H9 (cell line): ENCODE measurements at regions not wholly inside any gene's neighbourhood (a gene's known extent, or its start where the extent isn't known, plus 50 kb on each side); places are given as distances from the start of the nearest gene placed in this dataset.

Source experiments
- DNase-seq: peaks from one replicate; pipeline ENCODE4 v3.0.0-alpha.2; 2017
- H2AFZ ChIP-seq: one replicate; pipeline ENCODE4 v1.6.1; 2013; ENCODE audit warnings: mild to moderate bottlenecking, low read length, control low read depth, moderate library complexity
- H2AK5ac ChIP-seq: 2 replicates; pipeline ENCODE4 v1.6.1; 2013; ENCODE audit warnings: low read length, control low read depth, mixed read lengths; ENCODE audit not compliant: insufficient read length
- H2BK120ac ChIP-seq: one replicate; pipeline ENCODE4 v1.6.1; 2013; ENCODE audit warnings: low read depth, mild to moderate bottlenecking, low read length, control low read depth, inconsistent platforms; ENCODE audit not compliant: poor library complexity, severe bottlenecking
- H2BK12ac ChIP-seq: 2 replicates; pipeline ENCODE4 v1.6.1; 2013; ENCODE audit warnings: low read length, control low read depth, mixed read lengths, low read depth; ENCODE audit not compliant: insufficient read length
- H2BK15ac ChIP-seq: 2 replicates; pipeline ENCODE4 v1.6.1; 2013; ENCODE audit warnings: low read depth, low read length, control low read depth
- H2BK20ac ChIP-seq: one replicate; pipeline ENCODE4 v1.6.1; 2013; ENCODE audit warnings: low read depth, mild to moderate bottlenecking, low read length, control low read depth, inconsistent platforms; ENCODE audit not compliant: poor library complexity, severe bottlenecking
- H2BK5ac ChIP-seq: 2 replicates; pipeline ENCODE4 v1.6.1; 2013; ENCODE audit warnings: low read length, control low read depth, mixed read lengths; ENCODE audit not compliant: insufficient read length
- H3K14ac ChIP-seq: 2 replicates; pipeline ENCODE4 v1.6.1; 2013; ENCODE audit warnings: low read length, control low read depth; ENCODE audit not compliant: insufficient read depth
- H3K18ac ChIP-seq: 2 replicates; pipeline ENCODE4 v1.6.1; 2013; ENCODE audit warnings: low read depth, mild to moderate bottlenecking, mixed read lengths, low read length, control low read depth; ENCODE audit not compliant: insufficient read length
- H3K23ac ChIP-seq: 2 replicates; pipeline ENCODE4 v1.6.1; 2013; ENCODE audit warnings: low read length, control low read depth, mixed read lengths, low read depth; ENCODE audit not compliant: insufficient read length
- H3K23me2 ChIP-seq: 2 replicates; pipeline ENCODE4 v1.6.1; 2013; ENCODE audit warnings: low read depth, mild to moderate bottlenecking, mixed read lengths, low read length, control low read depth; ENCODE audit not compliant: insufficient read length, poor library complexity, severe bottlenecking
- H3K27ac ChIP-seq: 2 replicates; pipeline ENCODE4 v1.5.1; 2013; ENCODE audit warnings: low read length, control low read depth, mixed read lengths, low read depth; ENCODE audit not compliant: insufficient read length
- H3K27me3 ChIP-seq: 2 replicates; pipeline ENCODE4 v1.6.1; 2013; ENCODE audit warnings: low read length, control low read depth, inconsistent platforms; ENCODE audit not compliant: insufficient read depth
- H3K4ac ChIP-seq: 2 replicates; pipeline ENCODE4 v1.6.1; 2013; ENCODE audit warnings: low read depth, mild to moderate bottlenecking, control low read depth, inconsistent platforms, low read length, moderate library complexity
- H3K4me1 ChIP-seq: 2 replicates; pipeline ENCODE4 v1.6.1; 2013; ENCODE audit warnings: low read length, control low read depth, inconsistent platforms; ENCODE audit not compliant: insufficient read depth
- H3K4me2 ChIP-seq: 2 replicates; pipeline ENCODE4 v1.6.1; 2013; ENCODE audit warnings: low read length, control low read depth, mixed read lengths; ENCODE audit not compliant: insufficient read length, insufficient read depth
- H3K56ac ChIP-seq: 2 replicates; pipeline ENCODE4 v1.6.1; 2013; ENCODE audit warnings: low read depth, mild to moderate bottlenecking, mixed read lengths, low read length, control low read depth; ENCODE audit not compliant: insufficient read length
- H3K79me1 ChIP-seq: 2 replicates; pipeline ENCODE4 v1.6.1; 2013; ENCODE audit warnings: low read depth, mild to moderate bottlenecking, moderate library complexity, low read length, control low read depth, inconsistent platforms; ENCODE audit not compliant: insufficient read depth, poor library complexity, severe bottlenecking
- H3K79me2 ChIP-seq: 2 replicates; pipeline ENCODE4 v1.6.1; 2013; ENCODE audit warnings: low read length, control low read depth, inconsistent platforms; ENCODE audit not compliant: insufficient read depth
- H3K9ac ChIP-seq: 2 replicates; pipeline ENCODE4 v1.6.1; 2013; ENCODE audit warnings: low read length, control low read depth, mixed read lengths; ENCODE audit not compliant: insufficient read length; ENCODE audit errors: extremely low read depth
- H3K9me3 ChIP-seq: one replicate; pipeline ENCODE4 v1.6.1; 2013; ENCODE audit warnings: low read depth, low read length, inconsistent platforms; ENCODE audit not compliant: control insufficient read depth
- H3T11ph ChIP-seq: one replicate; pipeline ENCODE4 v1.6.1; 2013; ENCODE audit warnings: mild to moderate bottlenecking, low read length, control low read depth, inconsistent platforms
- H4K20me1 ChIP-seq: one replicate; pipeline ENCODE4 v1.6.1; 2013; ENCODE audit not compliant: control insufficient read depth, insufficient read length, insufficient read depth
- H4K5ac ChIP-seq: 2 replicates; pipeline ENCODE4 v1.6.1; 2013; ENCODE audit warnings: low read depth, mild to moderate bottlenecking, mixed read lengths, low read length, control low read depth; ENCODE audit not compliant: insufficient read length
- H4K8ac ChIP-seq: replicated peaks from 2 replicates; pipeline ENCODE4 v1.6.1; 2013; ENCODE audit warnings: low read length, control low read depth, mixed read lengths, low read depth; ENCODE audit not compliant: insufficient read length
- H4K91ac ChIP-seq: 2 replicates; pipeline ENCODE4 v1.6.1; 2013; ENCODE audit warnings: low read depth, mild to moderate bottlenecking, moderate library complexity, mixed read lengths, low read length, control low read depth; ENCODE audit not compliant: insufficient read length
- H3K27ac Mint-ChIP-seq, 3 experiments: 2 replicates in 2 of 3; 3 replicates in 1 of 3; pipeline ENCODE4 v1.8.0; 2020 to 2021; ENCODE audit warnings: mixed read lengths in 3 of 3, mild to moderate bottlenecking in 1 of 3, moderate library complexity in 1 of 3
- H3K27me3 Mint-ChIP-seq: 2 replicates; pipeline ENCODE4 v1.8.0; 2021; ENCODE audit warnings: low read depth, mild to moderate bottlenecking, moderate library complexity, mixed read lengths
- H3K36me3 Mint-ChIP-seq, 3 experiments: 2 replicates in 2 of 3; 3 replicates in 1 of 3; pipeline ENCODE4 v1.8.0; 2020 to 2021; ENCODE audit warnings: low read depth in 3 of 3, mixed read lengths in 3 of 3; ENCODE audit not compliant: insufficient read depth in 1 of 3
- H3K4me1 Mint-ChIP-seq, 2 experiments: 2 replicates each; pipeline ENCODE4 v1.8.0; 2020; ENCODE audit warnings: mixed read lengths in 2 of 2
- H3K4me3 Mint-ChIP-seq, 2 experiments: 2 replicates in 1 of 2; 3 replicates in 1 of 2; pipeline ENCODE4 v1.8.0; 2020 to 2021; ENCODE audit warnings: mild to moderate bottlenecking in 2 of 2, mixed read lengths in 2 of 2, moderate library complexity in 1 of 2
- H3K9me3 Mint-ChIP-seq, 2 experiments: 2 replicates in 1 of 2; 3 replicates in 1 of 2; pipeline ENCODE4 v1.8.0; 2020; ENCODE audit warnings: mild to moderate bottlenecking in 2 of 2, mixed read lengths in 2 of 2, moderate library complexity in 1 of 2
- CTCF ChIP-seq: fragments of 200-600 bp; sonication (generic); conservative IDR thresholded peaks from 3 replicates; pipeline ENCODE4 v1.8.0; 2021; ENCODE audit warnings: antibody characterized with exemption, mild to moderate bottlenecking
- WGBS: extraction: QIAGEN DNeasy Blood & Tissue Kit; methylation state at CpG from one replicate; pipeline ENCODE4 v1.1.7; 2013; ENCODE audit warnings: missing lambda C conversion rate, low lambda C conversion rate, mixed read lengths; ENCODE audit not compliant: insufficient read length; ENCODE audit errors: extremely low coverage; 5-methylcytosine and 5-hydroxymethylcytosine counted together

- Histone ChIP-seq H4K91ac (no peak overlapping the region), H2BK5ac (no peak overlapping the region), H4K5ac (no peak overlapping the region), H3K9me3 (no peaks in the 10 kb centered on the region), H3K23ac (no peak overlapping the region), H2BK20ac (no peak overlapping the region), H3T11ph (no peak overlapping the region), H3K79me1 (no peaks in the 10 kb centered on the region), H3K27me3 (no peaks in the 10 kb centered on the region), H4K8ac (no peak overlapping the region), H2BK12ac (no peak overlapping the region), H3K27ac (no peak overlapping the region), H3K79me2 (no peaks in the 10 kb centered on the region), H2BK15ac (no peak overlapping the region), H3K23me2 (no peaks in the 10 kb centered on the region), H2AFZ (no peak overlapping the region), H3K18ac (no peak overlapping the region), H4K20me1 (no peaks in the 10 kb centered on the region), H3K4ac (no peak overlapping the region), H3K4me1 (no peaks in the 10 kb centered on the region), H3K56ac (no peak overlapping the region), H3K4me2 (no peak overlapping the region), H3K9ac (no peak overlapping the region), H3K14ac (no peak overlapping the region), H2AK5ac (no peak overlapping the region), H2BK120ac (no peak overlapping the region)
- DNase-seq, result no peak
- TF ChIP-seq CTCF, result no peak
- H3K27me3 Mint-ChIP-seq, result peaks cover 10% of the 10 kb centered on the region
- WGBS, result no CpG with 5 or more reads among the region's 2 CpGs
- H3K36me3 Mint-ChIP-seq, result no peaks in the 10 kb centered on the region
- no peak overlapping the region for H3K4me3 Mint-ChIP-seq
- no peak overlapping the region for H3K27ac Mint-ChIP-seq
- no peaks in the 10 kb centered on the region for H3K9me3 Mint-ChIP-seq
- no peaks in the 10 kb centered on the region for H3K4me1 Mint-ChIP-seq
Observed at GRCh38 chr2:126241001-126241400, 415.0 kb upstream of the GYPC start.
